HG03558 (cell line): ENCODE measurements at regions not wholly inside any gene's neighbourhood (a gene's known extent, or its start where the extent isn't known, plus 50 kb on each side); places are given as distances from the start of the nearest gene placed in this dataset.
"Not testable (repeated sequence)": the region's sequence is repeated elsewhere in the genome, so short reads cannot be mapped to it uniquely, and the experiment has no call there.

Experiments
- ATAC-seq: cut with Tn5 transposase; IDR thresholded peaks from one replicate; pipeline ENCODE4 v1.9.1; 2021; ENCODE audit warnings: moderate number of reproducible peaks; ENCODE audit not compliant: unreplicated experiment; ENCODE audit errors: extremely low read depth

DNA sequence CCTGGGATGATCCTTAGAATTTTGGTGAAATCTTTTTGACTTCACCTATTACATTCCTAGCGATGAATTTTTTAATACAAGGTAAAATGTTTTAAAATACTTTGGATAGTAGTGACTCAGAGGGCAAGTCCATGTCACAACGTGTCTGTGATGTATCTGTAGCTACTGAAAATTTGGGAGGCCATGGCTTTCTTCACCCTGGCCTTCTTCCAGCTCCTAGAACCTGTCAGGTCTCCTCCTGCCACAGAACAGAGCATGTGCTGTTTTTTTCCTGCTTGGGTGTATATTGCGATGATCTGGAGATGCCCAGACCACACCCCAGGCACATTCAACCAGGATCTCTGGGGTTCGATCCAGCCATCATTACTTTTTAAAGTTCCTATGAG lies 194.4 kb downstream of the BTBD3 start:
- ATAC-seq: no peak

DNA sequence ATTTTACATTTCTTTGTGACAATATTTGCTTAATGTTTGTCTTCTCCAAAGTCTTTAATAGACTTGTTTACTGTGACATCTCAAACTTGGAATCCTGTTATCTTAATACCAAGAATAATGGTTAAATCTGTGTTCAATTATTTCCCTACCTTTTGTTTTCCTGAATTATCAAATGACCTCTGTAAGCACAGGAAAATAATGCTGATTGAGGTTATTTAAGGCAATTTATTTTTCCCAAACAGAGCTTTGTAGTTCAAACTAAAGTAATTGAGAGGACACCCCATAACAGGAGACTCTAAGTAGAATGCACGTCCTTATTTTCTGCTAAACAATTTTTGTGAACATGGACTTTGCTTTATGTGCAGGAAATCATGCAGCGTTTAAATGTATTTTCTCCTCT lies 195.0 kb downstream of the BTBD3 start:
- no peak for ATAC-seq

DNA sequence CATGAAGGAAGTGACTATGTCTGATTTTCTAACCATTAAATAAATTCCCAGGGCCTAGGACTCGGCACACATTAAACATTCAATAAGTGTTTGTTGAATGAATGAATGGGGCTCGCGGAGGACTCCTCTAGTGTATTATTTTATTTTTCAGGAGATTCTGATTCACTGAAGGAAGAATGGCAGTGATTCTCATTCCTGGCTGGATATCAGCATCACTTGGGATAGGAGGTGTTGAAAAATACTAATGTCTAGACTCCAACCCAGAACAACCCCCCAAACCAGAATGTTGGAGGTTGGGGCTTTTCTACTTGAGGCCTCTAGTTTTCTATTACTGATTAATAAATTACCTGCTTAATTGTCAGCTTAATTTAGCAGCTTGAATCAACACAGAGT lies 195.4 kb downstream of the BTBD3 start:
- no peak for ATAC-seq

DNA sequence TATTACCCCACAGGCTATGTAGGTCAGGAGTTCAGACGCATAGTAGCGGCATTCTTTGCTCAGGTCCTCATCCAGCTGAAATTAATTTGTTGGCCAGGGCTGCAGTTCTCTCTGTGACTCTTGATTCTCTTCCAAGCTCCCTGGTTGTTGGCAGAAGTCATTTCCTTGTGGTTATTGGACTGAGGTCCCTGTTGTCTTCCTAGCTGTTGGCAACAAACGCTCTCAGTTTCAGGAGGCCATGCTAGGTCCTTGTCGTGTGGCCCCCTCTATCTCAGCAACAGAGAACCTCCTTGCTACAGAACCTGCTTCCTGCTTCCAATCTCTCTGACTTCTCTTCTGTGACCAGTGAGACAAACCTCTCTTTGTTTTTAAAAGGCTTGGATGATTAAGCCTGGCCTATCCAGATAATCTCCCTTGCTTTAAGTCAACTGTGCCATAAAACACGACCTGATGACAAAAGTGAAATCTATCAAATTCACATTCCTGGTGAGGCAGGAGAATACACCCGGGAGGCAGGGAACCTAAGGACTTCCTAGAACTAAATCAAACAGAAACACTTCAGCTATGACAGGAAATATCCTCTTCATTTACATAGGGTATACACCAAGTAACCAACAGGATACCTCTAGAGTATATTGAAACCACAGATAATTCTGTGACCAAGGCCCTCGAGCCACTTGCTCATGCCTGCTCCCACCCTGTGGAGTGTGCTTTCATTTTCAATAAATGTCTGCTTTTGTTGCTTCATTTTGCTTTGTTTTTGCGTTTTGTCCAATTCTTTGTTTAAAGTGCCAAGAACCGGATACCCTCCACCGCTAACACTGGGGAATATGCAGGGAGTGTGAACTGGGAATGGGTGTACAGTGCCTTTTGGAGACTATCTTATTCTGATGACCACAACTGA lies 196.0 kb downstream of the BTBD3 start:
- ATAC-seq: no peak

- ATAC-seq: not testable (repeated sequence)
These were observed 211.4 kb downstream of the BTBD3 start for GRCh38 chr20:12129114-12129513.

- not testable (repeated sequence) for ATAC-seq
These were observed 211.8 kb downstream of the BTBD3 start for GRCh38 chr20:12129532-12129931.

- no peak for ATAC-seq
These were observed 213.1 kb downstream of the BTBD3 start for GRCh38 chr20:12130781-12131180.

DNA sequence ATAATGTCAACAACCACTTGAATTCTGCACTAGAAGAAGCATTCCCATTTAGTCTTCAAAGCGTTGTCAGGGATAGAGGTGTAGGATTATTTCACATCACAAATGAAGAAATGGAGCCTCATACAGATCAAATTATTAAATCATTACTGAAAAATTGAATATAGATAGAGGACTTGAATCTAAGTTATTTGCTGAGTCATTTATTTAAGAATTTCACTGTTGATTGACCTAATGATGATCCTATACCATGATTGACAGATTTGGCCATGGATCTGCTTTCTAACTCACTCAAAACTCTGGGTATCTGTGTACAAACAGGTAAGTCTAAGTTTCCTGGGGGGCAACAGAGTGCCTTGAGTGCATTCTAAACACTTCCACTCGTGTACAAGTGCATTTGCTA lies 215.9 kb downstream of the BTBD3 start:
- ATAC-seq: no peak

- ATAC-seq: not testable (repeated sequence)
These were observed 228.3 kb downstream of the BTBD3 start for GRCh38 chr20:12145951-12146350.

DNA sequence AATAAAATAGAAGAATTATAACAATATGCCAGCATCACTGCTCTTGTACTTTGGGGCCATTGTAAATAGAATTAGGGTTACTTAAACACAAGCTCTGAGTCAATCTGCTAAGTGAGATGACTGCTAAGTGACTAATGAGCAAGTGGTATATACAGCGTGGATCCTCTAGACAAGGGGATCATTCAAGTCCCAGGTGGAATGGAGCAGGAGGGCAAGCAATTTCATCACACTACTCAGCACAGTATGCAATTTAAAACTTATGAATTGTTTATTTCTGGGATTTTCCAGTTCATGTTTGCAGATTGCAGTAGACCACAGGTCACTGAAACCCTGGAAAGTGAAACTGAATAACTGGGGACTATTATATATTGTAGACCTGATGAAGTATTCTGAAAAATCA lies 235.3 kb downstream of the BTBD3 start:
- no peak for ATAC-seq

- no peak for ATAC-seq
These were observed 235.9 kb downstream of the BTBD3 start for GRCh38 chr20:12153628-12154027.

DNA sequence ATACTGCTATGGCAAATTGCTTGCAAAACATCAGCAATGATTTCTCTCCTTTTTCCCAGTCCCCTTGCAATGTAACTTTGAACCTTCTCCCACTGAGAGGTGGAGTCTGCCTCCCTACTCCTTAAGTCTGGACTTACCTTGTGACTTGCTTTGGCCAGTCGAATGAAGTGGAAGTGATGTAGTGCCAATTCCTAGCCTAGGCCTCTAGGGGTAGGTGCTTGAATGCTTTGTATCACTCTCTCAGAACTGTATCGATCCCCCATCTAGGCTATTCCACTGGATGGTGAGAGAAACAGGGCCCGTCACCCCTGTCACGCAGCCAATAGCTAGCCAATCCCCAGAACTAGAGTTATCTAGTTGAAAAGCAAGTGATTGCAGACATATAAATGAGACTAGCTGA lies 238.6 kb downstream of the BTBD3 start:
- no peak for ATAC-seq

- ATAC-seq: no peak
These were observed 241.6 kb downstream of the BTBD3 start for GRCh38 chr20:12159261-12159660.

GRCh38 chr20:12161734-12162133 lies 244.0 kb downstream of the BTBD3 start:
- ATAC-seq: no peak

GRCh38 chr20:12166053-12166717 lies 248.5 kb downstream of the BTBD3 start:
- no peak for ATAC-seq

DNA sequence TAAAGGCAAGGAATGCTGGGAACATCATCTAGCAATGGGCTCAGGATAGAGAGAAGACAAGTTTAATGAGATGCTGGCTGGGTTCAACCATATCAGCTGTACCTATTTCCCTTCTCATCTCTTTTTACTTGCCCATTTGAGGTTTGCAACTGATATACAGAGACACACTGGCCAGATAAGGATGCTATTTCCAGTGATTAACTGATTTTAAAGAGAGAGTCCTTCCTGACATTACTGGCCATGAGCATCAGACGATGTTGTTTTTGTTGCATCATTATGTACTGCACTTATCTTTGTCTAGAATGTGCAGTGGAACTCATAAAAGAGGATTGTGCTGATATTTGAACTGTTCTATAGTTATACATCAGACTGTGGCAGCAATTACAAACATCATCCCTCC lies 252.7 kb downstream of the BTBD3 start:
- no peak for ATAC-seq

GRCh38 chr20:12171923-12172524 lies 254.3 kb downstream of the BTBD3 start:
- no peak for ATAC-seq

DNA sequence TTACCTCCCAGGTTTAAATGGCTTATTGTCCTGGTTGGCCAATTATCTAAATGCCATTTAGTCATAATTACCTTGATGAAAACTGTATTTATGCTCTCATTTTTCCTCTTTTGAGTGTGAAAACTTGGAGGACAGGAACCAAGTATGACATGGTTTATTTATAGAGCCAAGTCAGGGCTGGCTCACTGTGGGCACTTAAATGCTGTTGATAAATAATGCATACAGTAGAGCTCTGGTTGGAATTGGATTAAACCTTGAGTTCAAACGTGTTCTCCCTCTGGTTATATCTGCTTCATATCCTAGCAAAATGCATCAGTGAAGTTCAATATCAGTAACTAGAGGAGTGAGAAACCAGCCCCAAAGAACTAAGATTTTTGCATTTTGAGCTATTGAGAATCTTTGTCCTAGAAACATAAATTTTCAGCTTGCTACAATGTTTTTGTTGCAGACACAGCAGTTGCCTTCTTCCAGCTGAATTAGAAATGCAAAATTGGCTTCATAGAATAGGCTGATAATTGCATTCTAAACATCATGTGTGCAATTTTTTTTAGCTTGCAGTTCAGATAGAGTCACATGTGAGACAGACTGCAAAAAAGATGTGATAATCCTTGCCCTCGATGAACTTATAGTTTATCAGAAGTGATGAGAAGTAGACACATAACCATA lies 255.8 kb downstream of the BTBD3 start:
- no peak for ATAC-seq

GRCh38 chr20:12175538-12175937 lies 257.8 kb downstream of the BTBD3 start:
- no peak for ATAC-seq

- ATAC-seq: no peak
These were observed 260.1 kb downstream of the BTBD3 start for GRCh38 chr20:12177657-12178293.
